Adrenal gland (tissue), 5 donors: ENCODE measurements at regions not wholly inside any gene's neighbourhood (a gene's known extent, or its start where the extent isn't known, plus 50 kb on each side); places are given as distances from the start of the nearest gene placed in this dataset.

ENCODE experiments used
- POLR2A ChIP-seq, 2 donors: fragments of 450-650 bp; IDR thresholded peaks; one replicate each; pipeline ENCODE4 v1.6.1; 2017; ENCODE audit warnings: antibody characterized with exemption in 2 of 2, mild to moderate bottlenecking in 2 of 2, moderate library complexity in 1 of 2
- TF ChIP-seq, protein P1 (sequence below), 6 experiments: fragments of 450-650 bp in 4 of 6; fragments of 200-600 bp in 2 of 6; sonication (generic) in 1 of 6; IDR thresholded peaks; 1 replicate in 5 of 6; 2 replicates in 1 of 6; pipeline versions ENCODE4 v1.5.1 to v1.8.0; 2016 to 2021; ENCODE audit warnings: antibody characterized with exemption in 6 of 6, mild to moderate bottlenecking in 2 of 6, moderate library complexity in 1 of 6
- donor health status: DM: no; HTN: no; CAD: no.

DNA sequence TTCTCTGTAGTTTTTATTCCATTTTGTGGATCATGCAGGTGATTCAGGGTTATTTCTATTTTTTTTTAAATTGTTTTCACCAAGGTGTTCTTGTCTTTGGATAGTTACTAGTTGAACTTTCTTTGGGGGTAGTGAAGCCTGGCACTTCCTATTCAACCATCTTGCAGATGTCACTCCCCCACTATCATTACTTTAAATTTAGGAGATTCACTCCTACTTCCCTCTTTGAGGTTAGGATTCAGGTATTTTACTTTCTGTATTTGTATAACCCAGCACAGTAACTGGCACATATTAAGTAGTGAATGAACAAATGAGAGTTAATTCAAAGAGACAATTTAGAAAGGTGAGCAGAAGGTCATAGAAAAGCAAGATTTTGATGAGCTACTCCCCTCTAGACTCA is 255.6 kb downstream of the ATP23 start:
- TF ChIP-seq, protein P1, sequence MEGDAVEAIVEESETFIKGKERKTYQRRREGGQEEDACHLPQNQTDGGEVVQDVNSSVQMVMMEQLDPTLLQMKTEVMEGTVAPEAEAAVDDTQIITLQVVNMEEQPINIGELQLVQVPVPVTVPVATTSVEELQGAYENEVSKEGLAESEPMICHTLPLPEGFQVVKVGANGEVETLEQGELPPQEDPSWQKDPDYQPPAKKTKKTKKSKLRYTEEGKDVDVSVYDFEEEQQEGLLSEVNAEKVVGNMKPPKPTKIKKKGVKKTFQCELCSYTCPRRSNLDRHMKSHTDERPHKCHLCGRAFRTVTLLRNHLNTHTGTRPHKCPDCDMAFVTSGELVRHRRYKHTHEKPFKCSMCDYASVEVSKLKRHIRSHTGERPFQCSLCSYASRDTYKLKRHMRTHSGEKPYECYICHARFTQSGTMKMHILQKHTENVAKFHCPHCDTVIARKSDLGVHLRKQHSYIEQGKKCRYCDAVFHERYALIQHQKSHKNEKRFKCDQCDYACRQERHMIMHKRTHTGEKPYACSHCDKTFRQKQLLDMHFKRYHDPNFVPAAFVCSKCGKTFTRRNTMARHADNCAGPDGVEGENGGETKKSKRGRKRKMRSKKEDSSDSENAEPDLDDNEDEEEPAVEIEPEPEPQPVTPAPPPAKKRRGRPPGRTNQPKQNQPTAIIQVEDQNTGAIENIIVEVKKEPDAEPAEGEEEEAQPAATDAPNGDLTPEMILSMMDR (IDR thresholded peaks at IDR 0.05) = no peak
- no peak for TF ChIP-seq POLR2A (IDR thresholded peaks at IDR 0.05)
